ENCODE measurements at regions not wholly inside any gene's neighbourhood (a gene's known extent, or its start where the extent isn't known, plus 50 kb on each side); places are given as distances from the start of the nearest gene placed in this dataset.

- Histone ChIP-seq H3K27ac (no peak overlapping the region), H3K9me3 (no peaks in the 10 kb centered on the region), H3K27me3 (no peaks in the 10 kb centered on the region), H3K4me1 (no peaks in the 10 kb centered on the region), H3K36me3 (ENCODE audit: low read depth, missing control alignments) (no peaks in the 10 kb centered on the region), H3K4me3 (no peak overlapping the region)
- TF ChIP-seq CTCF (IDR thresholded peaks at IDR 0.05) (no peak), POLR2A (IDR thresholded peaks at IDR 0.05) (no peak)
- WGBS, 2 donors, result 88 to 95% methylated on average over 11 of the region's 11 CpGs
- intact Hi-C loops (cut with DNase I; ENCODE audit: low total_unique reads), result no loop called here
- DNase-seq, result no peak
Observed at GRCh38 chr5:6943197-6944112, 230.2 kb downstream of the TENT4A start.

GRCh38 chr5:6948562-6948961 is 235.3 kb downstream of the TENT4A start:
- H3K9me3 ChIP-seq, result no peaks in the 10 kb centered on the region
- H3K27me3 ChIP-seq, result no peaks in the 10 kb centered on the region
- no peaks in the 10 kb centered on the region for H3K4me1 ChIP-seq
- H3K27ac ChIP-seq, result no peak overlapping the region
- intact Hi-C loops (cut with DNase I; ENCODE audit: low total_unique reads), result no loop called here
- TF ChIP-seq CTCF (IDR thresholded peaks at IDR 0.05) (no peak), POLR2A (IDR thresholded peaks at IDR 0.05) (no peak)
- H3K4me3 ChIP-seq, result no peak overlapping the region
- no peak for DNase-seq
- WGBS, 2 donors, result 73 to 78% methylated on average over 2 of the region's 2 CpGs
- no peaks in the 10 kb centered on the region for H3K36me3 ChIP-seq (ENCODE audit: low read depth, missing control alignments)

- WGBS, 2 donors, result 74 to 75% methylated on average over 3 of the region's 3 CpGs
- DNase-seq, result no peak
- Histone ChIP-seq H3K27ac (no peak overlapping the region), H3K4me1 (no peaks in the 10 kb centered on the region), H3K9me3 (no peaks in the 10 kb centered on the region), H3K4me3 (no peak overlapping the region), H3K36me3 (ENCODE audit: low read depth, missing control alignments) (no peaks in the 10 kb centered on the region), H3K27me3 (no peaks in the 10 kb centered on the region)
- TF ChIP-seq POLR2A (IDR thresholded peaks at IDR 0.05) (no peak), CTCF (IDR thresholded peaks at IDR 0.05) (no peak)
- intact Hi-C loops (cut with DNase I; ENCODE audit: low total_unique reads), result no loop called here
Observed at GRCh38 chr5:6949230-6949629, 236.0 kb downstream of the TENT4A start.

GRCh38 chr5:6950250-6950649 is 237.0 kb downstream of the TENT4A start:
- 66 to 69% methylated on average over 2 of the region's 2 CpGs for WGBS, 2 donors
- DNase-seq, result no peak
- H3K27ac ChIP-seq, result no peak overlapping the region

More at GRCh38 chr5:6950250-6950649, 237.0 kb downstream of the TENT4A start:
- intact Hi-C loops (cut with DNase I; ENCODE audit: low total_unique reads), result no loop called here
- no peak for TF ChIP-seq POLR2A (IDR thresholded peaks at IDR 0.05)
- no peak for TF ChIP-seq CTCF (IDR thresholded peaks at IDR 0.05)
- no peaks in the 10 kb centered on the region for H3K9me3 ChIP-seq
- H3K4me1 ChIP-seq, result no peaks in the 10 kb centered on the region
- no peaks in the 10 kb centered on the region for H3K27me3 ChIP-seq
- H3K4me3 ChIP-seq, result no peak overlapping the region
- H3K36me3 ChIP-seq (ENCODE audit: low read depth, missing control alignments), result no peaks in the 10 kb centered on the region
